Memory B cell (primary cell): ENCODE measurements at regions not wholly inside any gene's neighbourhood (a gene's known extent, or its start where the extent isn't known, plus 50 kb on each side); places are given as distances from the start of the nearest gene placed in this dataset.

Source experiments
- ATAC-seq: fragments of 150-1000 bp; cut with Tn5 transposase; 2 replicates; pipeline ENCODE4 v1.10.0; 2021; ENCODE audit warnings: low read depth, mild to moderate bottlenecking, moderate library complexity
- DNase-seq, 2 donors: peaks; one replicate each; pipeline ENCODE4 v3.0.0; 2022; ENCODE audit warnings: low spot score in 2 of 2
- H3K27ac Mint-ChIP-seq: one replicate; pipeline ENCODE4 v1.8.0; 2022; ENCODE audit warnings: mild to moderate bottlenecking, moderate library complexity, mixed read lengths
- H3K27me3 Mint-ChIP-seq: one replicate; pipeline ENCODE4 v1.8.0; 2022; ENCODE audit warnings: mixed read lengths
- H3K36me3 Mint-ChIP-seq: one replicate; pipeline ENCODE4 v1.8.0; 2022; ENCODE audit warnings: mild to moderate bottlenecking, mixed read lengths
- H3K4me1 Mint-ChIP-seq: one replicate; pipeline ENCODE4 v1.8.0; 2022; ENCODE audit warnings: mixed read lengths
- H3K4me3 Mint-ChIP-seq: one replicate; pipeline ENCODE4 v1.8.0; 2022; ENCODE audit warnings: mild to moderate bottlenecking, moderate library complexity, mixed read lengths
- H3K9me3 Mint-ChIP-seq: one replicate; pipeline ENCODE4 v1.8.0; 2022; ENCODE audit warnings: mixed read lengths

DNA sequence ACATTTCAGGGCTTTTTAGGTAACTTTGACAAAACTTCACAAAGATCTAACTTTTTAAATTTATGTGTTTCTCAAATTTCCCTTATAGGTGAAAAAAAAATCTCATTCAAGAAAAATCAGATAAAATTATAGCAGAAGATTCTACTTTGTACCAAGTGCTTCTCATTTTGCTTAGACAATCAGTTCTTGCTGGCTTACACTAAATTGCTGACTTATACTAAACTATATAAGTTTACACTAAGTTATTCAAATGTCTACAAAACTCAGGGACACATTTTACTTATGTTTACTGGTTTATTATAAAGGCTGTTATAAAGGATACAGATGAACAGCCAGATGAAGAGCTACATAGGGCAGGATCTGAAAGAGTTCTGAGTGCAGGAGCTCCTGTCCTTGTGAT is 195.1 kb downstream of the ZPLD1 start:
- Mint-ChIP-seq H3K4me3 (no peak overlapping the region), H3K36me3 (no peaks in the 10 kb centered on the region), H3K27ac (no peak overlapping the region), H3K27me3 (peaks cover 2% of the 10 kb centered on the region), H3K4me1 (no peaks in the 10 kb centered on the region), H3K9me3 (peaks cover 4% of the 10 kb centered on the region)
- no peak for DNase-seq
- ATAC-seq: no peak

DNA sequence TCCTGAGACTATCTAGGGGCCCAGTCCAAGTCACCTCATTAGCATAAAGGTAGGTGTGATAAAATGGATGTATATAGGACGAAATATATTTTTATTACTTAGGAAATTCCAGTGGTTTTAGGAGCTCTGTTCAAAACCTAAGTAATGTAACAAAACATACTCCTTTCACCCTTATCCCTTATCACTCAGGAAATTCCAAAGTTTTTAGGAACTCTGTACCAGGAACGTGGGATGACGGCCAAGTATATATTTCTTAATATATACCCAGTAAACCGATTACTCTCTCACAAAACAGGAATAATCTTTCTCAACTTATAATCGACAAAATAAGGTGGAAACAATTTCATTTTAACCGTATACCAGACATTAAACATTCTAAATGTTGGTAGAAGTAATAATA is 195.7 kb downstream of the ZPLD1 start:
- ATAC-seq (no peak), DNase-seq (no peak)
- Mint-ChIP-seq H3K4me1 (no peaks in the 10 kb centered on the region), H3K27ac (no peak overlapping the region), H3K27me3 (peaks cover 2% of the 10 kb centered on the region), H3K9me3 (peaks cover 4% of the 10 kb centered on the region), H3K4me3 (no peak overlapping the region), H3K36me3 (no peaks in the 10 kb centered on the region)

DNA sequence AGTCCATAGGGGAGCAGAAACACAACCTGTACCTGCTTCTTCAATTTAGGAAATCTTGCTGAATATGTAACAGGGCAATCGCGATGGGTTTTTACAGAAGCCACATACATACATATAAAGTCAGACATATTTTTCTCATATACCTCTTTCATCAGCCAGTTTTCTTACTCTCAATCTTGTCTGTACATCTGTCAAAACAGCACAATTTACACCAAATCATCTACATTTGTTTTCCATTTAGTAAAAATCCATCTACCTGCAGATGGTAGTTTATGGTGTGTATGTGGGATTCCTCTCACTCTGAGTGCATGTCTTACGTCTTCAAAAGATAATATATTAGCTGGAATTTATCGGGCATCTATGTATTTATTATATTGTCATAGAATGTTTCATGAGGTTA is 208.7 kb downstream of the ZPLD1 start:
- peaks cover 5% of the 10 kb centered on the region for H3K9me3 Mint-ChIP-seq
- no peak for DNase-seq
- H3K27ac Mint-ChIP-seq: no peak overlapping the region
- no peak overlapping the region for H3K4me3 Mint-ChIP-seq
- H3K36me3 Mint-ChIP-seq: peaks cover 2% of the 10 kb centered on the region
- peaks cover 10% of the 10 kb centered on the region for H3K27me3 Mint-ChIP-seq
- no peak for ATAC-seq
- no peaks in the 10 kb centered on the region for H3K4me1 Mint-ChIP-seq

DNA sequence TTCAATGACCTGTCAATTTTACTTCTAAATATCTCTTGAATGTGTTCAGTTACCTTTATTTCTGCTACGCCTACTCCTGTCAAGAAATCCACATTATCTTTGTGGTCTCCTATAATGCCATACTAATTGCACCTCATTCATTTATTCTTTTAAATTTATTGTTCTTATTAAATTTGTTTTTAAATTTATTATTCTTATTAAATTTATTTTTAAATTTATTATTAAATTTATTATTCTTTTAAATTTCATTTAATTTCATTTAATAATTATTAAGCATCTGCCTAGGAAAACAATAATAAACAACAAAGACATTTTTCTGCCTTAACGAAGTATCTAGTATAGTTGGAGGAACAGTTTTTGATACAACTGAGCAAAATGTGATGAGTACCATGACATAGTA is 211.7 kb downstream of the ZPLD1 start:
- Mint-ChIP-seq H3K9me3 (peaks cover 6% of the 10 kb centered on the region), H3K4me1 (no peaks in the 10 kb centered on the region), H3K27ac (no peak overlapping the region)

DNA sequence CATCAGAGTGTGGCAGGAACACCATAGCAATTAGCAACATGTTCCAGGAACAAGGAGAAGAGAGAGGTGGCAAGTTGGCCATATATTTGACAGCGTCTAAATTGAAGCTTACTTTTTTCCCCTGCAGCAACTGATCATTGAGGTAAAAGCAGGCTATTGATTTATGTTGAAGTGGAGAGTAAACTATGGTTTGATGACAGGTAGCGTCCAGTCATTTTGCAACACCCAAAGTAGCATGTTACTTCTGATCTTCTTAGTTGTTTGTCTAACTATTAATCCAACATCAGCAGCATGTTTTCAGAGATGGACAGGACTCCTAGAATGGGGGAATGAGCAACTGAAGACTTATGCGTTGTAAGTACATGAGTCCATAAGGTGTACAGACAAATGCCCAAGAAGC is 225.8 kb downstream of the ZPLD1 start:
- Mint-ChIP-seq H3K27me3 (peaks cover 10% of the 10 kb centered on the region), H3K4me1 (no peaks in the 10 kb centered on the region), H3K36me3 (no peaks in the 10 kb centered on the region), H3K27ac (no peak overlapping the region), H3K9me3 (peaks cover 1% of the 10 kb centered on the region), H3K4me3 (no peak overlapping the region)
- ATAC-seq (no peak), DNase-seq (no peak)

More for the DNA sequence above, 211.7 kb downstream of the ZPLD1 start:
- peaks cover 10% of the 10 kb centered on the region for H3K27me3 Mint-ChIP-seq
- DNase-seq (no peak), ATAC-seq (no peak)
- H3K36me3 Mint-ChIP-seq: peaks cover 2% of the 10 kb centered on the region
- no peak overlapping the region for H3K4me3 Mint-ChIP-seq

DNA sequence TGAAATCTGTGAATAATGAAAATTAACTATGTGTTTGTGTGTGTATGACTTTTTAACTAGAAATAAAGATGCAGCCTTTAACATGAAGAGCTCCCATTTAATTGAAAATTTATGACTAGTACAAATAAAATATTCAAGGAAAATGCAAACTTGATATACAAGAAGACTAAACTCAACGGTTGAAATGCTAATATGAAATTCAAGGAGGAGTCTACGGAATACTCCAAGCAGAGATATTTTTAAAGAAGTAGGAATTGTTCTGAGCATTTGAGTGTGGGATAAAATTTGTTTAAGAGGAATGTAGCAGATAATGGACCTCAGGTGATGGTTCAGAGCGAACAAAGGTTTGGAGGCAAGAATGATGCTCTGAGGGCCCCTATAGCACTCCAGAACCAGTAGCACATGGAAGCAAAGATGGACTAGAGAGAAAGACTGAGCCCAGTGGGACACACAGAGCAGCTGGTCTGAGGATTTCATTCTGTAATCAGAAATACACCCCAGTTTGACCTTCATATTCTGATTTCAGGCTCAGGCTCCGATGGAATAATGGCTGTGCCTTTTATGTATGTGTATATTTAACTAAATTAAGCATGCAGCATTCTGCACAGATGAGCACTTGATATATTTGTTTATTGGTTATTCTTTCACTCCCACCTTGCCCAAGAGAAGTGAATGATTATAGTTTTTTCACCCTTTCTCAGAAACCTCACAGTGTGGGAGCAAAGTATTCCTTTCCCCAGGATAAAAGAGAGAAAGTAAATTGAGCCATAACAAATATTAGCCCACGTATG is 227.1 kb downstream of the ZPLD1 start:
- DNase-seq (no peak), ATAC-seq (no peak)
- no peaks in the 10 kb centered on the region for H3K36me3 Mint-ChIP-seq
- H3K27ac Mint-ChIP-seq: no peak overlapping the region
- H3K4me1 Mint-ChIP-seq: no peaks in the 10 kb centered on the region
- peaks cover 10% of the 10 kb centered on the region for H3K27me3 Mint-ChIP-seq
- no peak overlapping the region for H3K4me3 Mint-ChIP-seq
- H3K9me3 Mint-ChIP-seq: peaks cover 1% of the 10 kb centered on the region

DNA sequence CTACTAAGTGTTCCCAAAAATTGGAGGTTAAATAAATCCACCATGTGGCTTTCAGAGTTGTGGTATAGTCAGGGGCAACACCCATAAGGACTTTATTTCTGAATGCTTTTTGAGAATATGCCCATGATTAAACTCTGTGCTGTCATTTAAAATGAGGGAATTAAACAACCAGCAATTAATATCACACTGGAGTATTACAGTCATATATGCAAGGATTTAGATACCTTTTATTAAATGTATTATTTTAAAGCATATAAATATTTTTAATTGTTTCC is 227.6 kb downstream of the ZPLD1 start:
- H3K36me3 Mint-ChIP-seq: no peaks in the 10 kb centered on the region
- ATAC-seq: no peak
- H3K4me3 Mint-ChIP-seq: no peak overlapping the region
- no peaks in the 10 kb centered on the region for H3K4me1 Mint-ChIP-seq
- peaks cover 1% of the 10 kb centered on the region for H3K9me3 Mint-ChIP-seq
- H3K27ac Mint-ChIP-seq: no peak overlapping the region
- DNase-seq: no peak
- H3K27me3 Mint-ChIP-seq: peaks cover 14% of the 10 kb centered on the region

DNA sequence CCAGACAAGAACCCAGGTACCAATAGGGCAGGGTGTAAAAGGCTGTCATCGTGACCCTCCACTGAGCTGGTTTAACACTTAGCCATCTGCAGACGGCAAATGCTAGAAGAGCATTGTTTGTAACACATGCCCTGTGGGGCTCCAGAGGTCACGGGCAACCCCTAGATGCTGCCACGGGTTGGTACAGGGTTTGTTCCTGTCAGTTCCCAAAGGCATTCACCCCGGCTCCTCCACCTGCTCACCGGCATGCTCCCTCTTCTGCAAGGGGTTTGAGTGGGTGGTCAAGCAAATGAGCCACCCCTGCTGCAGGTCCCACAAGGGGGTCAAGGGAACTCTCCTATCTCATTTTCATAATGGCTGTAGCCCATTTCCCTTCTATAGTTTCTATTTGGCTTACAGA is 229.3 kb downstream of the ZPLD1 start:
- Mint-ChIP-seq H3K9me3 (no peaks in the 10 kb centered on the region), H3K27ac (no peak overlapping the region), H3K4me3 (no peak overlapping the region), H3K36me3 (no peaks in the 10 kb centered on the region), H3K27me3 (peaks cover 17% of the 10 kb centered on the region), H3K4me1 (no peaks in the 10 kb centered on the region)
- ATAC-seq (no peak), DNase-seq (no peak)

DNA sequence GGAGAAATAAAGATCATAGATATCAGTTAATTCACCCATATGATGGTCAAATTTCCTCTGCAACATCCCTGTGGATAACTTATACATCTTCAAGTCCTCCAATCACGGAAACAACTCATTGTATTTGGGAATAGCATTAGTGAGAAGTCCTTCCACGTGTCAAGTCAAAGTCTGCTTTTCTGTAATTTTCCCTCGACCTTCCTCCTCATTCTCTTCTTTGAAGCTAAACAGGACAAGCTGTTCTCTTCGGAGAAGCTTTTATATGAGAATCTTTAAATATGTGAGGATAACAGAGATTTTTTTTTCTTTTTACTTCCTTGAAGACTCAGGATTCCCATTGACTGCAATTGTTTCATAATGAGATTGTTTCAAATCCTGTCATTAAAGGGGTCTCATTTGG is 230.4 kb downstream of the ZPLD1 start:
- no peaks in the 10 kb centered on the region for H3K9me3 Mint-ChIP-seq
- H3K27ac Mint-ChIP-seq: no peak overlapping the region
- no peaks in the 10 kb centered on the region for H3K36me3 Mint-ChIP-seq
- no peak for ATAC-seq
- H3K27me3 Mint-ChIP-seq: peaks cover 17% of the 10 kb centered on the region
- no peak for DNase-seq
- no peaks in the 10 kb centered on the region for H3K4me1 Mint-ChIP-seq
- no peak overlapping the region for H3K4me3 Mint-ChIP-seq

DNA sequence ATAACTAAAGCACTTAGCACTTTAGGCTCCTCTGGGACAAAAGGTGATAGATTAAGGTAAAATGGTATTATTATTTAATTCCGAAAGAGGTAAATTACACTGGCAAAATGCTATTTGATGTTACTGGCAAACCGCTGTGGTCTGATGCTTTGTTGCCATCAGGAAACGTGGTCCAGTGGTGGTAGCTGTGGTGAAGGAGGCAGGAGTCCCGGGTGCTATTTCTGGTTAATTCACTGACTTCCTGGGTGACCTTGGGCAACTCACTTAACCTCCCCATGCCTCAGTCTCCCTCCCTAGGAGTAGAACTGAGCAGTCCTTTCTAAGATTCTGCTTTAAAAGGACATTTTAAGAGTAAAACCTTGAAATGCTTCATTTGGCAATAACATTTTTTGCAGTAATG is 233.4 kb downstream of the ZPLD1 start:
- Mint-ChIP-seq H3K4me3 (no peak overlapping the region), H3K27me3 (peaks cover 15% of the 10 kb centered on the region), H3K4me1 (no peaks in the 10 kb centered on the region), H3K9me3 (no peaks in the 10 kb centered on the region), H3K27ac (no peak overlapping the region), H3K36me3 (no peaks in the 10 kb centered on the region)
- no peak for ATAC-seq
- DNase-seq: no peak

DNA sequence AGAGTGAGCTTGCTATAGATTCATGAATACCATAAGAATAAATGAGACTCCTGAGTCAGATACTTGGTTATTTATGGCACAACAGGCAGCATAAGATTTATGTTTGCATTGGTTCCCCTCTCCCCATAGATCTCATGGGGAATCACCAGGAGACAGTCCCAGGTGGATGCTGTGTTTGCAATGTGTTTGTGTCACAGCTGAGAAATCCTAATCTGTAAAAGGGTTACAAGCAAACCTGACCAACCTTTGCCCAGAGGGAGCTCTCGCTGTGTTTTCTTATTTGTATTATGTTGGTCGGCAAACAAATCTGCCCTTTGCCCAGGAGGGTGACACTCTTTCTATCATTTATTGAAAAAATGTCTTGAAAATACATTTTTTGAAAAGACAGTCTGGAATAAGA is 236.2 kb downstream of the ZPLD1 start:
- ATAC-seq: no peak

DNA sequence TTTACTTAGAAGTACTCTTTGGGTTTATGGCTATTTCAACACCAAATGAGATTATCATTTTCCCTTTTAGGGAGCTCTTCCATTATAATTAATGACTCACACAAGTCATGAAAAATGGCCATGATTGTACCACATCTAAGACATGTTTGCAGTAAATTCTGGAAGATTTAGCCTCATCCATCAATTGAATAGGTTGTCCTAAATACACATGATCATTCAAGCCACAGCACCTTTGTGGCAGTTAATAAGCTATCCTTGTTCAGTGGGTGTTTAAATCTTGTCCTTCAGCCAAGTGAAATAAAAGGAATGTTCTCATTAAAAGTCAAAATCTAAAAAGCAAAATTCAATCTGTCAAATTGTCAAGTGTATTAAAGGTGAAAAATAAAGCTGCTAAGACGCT is 237.5 kb downstream of the ZPLD1 start:
- Mint-ChIP-seq H3K27ac (no peak overlapping the region), H3K36me3 (no peaks in the 10 kb centered on the region), H3K4me1 (peaks cover 2% of the 10 kb centered on the region), H3K27me3 (peaks cover 5% of the 10 kb centered on the region), H3K9me3 (no peaks in the 10 kb centered on the region), H3K4me3 (no peak overlapping the region)
- no peak for ATAC-seq
- DNase-seq: no peak

More for the DNA sequence above, 236.2 kb downstream of the ZPLD1 start:
- H3K27me3 Mint-ChIP-seq: peaks cover 8% of the 10 kb centered on the region
- H3K4me3 Mint-ChIP-seq: no peak overlapping the region
- H3K4me1 Mint-ChIP-seq: peaks cover 2% of the 10 kb centered on the region
- no peaks in the 10 kb centered on the region for H3K9me3 Mint-ChIP-seq
- no peaks in the 10 kb centered on the region for H3K36me3 Mint-ChIP-seq
- DNase-seq: no peak
- no peak overlapping the region for H3K27ac Mint-ChIP-seq

DNA sequence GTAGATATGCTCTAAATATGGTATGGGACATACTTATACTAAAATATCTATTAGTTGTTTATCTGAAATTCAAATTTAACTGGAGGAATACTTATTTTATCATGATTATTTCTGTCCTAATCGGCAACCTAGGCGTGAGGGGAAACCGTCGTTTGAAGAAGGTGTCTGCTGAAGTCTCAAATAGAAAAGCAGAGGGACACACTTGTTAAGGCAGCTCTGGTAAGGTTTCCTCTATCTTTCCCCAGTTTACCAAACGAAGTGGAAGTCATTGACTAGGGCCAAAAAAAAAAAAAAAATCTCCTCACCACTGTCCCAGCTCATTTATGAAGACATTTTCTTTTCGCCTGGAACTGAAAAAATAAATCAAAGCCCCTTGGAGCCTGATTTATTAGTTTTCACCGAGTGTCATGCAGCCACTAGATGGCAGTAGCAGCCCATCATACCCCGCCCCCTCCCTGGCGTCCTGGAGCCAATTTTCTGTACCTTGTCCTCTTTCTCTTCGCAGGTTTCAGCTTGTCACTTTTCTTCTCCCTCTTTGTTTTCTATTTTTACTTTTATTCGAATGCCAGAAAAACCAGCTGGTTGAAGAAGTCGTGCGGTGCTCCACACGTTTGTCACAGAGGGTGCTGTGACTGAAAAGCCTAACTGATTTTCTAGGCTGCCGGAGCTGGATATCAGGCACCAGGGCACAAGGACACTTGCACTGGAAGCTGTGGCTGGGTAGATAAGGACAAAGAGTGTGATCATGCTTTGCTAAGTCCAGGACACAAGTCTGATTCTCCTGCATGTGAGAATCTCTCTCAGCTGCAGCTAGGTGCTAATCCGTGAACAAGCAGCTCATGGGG is 238.7 kb downstream of the ZPLD1 start:
- Mint-ChIP-seq H3K9me3 (no peaks in the 10 kb centered on the region), H3K4me1 (peaks cover 2% of the 10 kb centered on the region), H3K36me3 (no peaks in the 10 kb centered on the region), H3K27me3 (peaks cover 2% of the 10 kb centered on the region), H3K27ac (no peak overlapping the region), H3K4me3 (no peak overlapping the region)
- ATAC-seq: peak; percentile 67
- DNase-seq: peak; percentile 43 to 44

DNA sequence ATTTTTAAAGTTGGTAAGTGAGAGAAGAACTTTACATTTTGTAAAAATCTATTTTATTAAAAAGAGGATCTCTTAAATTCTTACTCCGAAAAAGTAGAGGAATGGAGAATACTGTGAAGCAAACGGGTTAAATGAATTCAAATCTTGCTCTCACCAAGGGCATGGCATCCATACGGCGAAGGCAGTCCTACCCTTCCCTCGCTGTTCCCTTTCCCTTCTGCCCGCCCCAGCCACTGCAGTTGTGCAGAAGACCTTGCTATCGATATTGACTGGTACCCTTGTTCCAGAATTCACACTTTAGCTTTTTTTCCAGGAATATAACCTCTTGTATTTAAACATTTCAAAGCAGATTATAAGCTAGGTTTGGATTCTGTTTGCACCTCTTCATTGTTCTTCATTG is 239.5 kb downstream of the ZPLD1 start:
- DNase-seq: no peak
- H3K27me3 Mint-ChIP-seq: peaks cover 2% of the 10 kb centered on the region
- H3K4me3 Mint-ChIP-seq: no peak overlapping the region
- no peak overlapping the region for H3K27ac Mint-ChIP-seq
- peaks cover 2% of the 10 kb centered on the region for H3K4me1 Mint-ChIP-seq
- ATAC-seq: no peak
- H3K36me3 Mint-ChIP-seq: no peaks in the 10 kb centered on the region
- H3K9me3 Mint-ChIP-seq: no peaks in the 10 kb centered on the region

DNA sequence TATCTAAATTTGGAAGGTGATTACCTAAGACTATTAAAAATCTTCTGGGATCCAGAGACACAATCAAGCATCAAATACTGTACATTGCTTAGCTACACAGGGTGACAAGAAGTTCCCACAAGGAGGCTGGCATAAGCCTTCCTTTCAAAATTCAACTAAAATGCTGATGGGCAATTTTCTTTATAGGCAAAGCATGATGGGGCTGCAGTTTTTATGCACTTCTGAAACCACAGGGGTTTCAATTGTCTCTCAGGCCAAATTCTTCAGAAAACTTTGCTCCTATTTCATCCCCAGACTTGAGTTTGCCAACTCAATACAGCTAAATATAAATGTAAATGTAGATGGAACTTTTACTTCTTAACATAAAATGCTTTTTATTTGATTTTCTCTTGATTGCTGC is 241.6 kb downstream of the ZPLD1 start:
- Mint-ChIP-seq H3K27me3 (peaks cover 2% of the 10 kb centered on the region), H3K27ac (no peak overlapping the region), H3K4me1 (peaks cover 2% of the 10 kb centered on the region), H3K9me3 (no peaks in the 10 kb centered on the region), H3K4me3 (no peak overlapping the region), H3K36me3 (no peaks in the 10 kb centered on the region)
- no peak for ATAC-seq
- DNase-seq: no peak
